DMS 273 (cell line): ENCODE measurements at regions not wholly inside any gene's neighbourhood (a gene's known extent, or its start where the extent isn't known, plus 50 kb on each side); places are given as distances from the start of the nearest gene placed in this dataset.

Source experiments
- DNase-seq: peaks from one replicate; lab custom pipeline; 2025; ENCODE audit not compliant: unreplicated experiment; lab: John Stamatoyannopoulos, UW

DNA sequence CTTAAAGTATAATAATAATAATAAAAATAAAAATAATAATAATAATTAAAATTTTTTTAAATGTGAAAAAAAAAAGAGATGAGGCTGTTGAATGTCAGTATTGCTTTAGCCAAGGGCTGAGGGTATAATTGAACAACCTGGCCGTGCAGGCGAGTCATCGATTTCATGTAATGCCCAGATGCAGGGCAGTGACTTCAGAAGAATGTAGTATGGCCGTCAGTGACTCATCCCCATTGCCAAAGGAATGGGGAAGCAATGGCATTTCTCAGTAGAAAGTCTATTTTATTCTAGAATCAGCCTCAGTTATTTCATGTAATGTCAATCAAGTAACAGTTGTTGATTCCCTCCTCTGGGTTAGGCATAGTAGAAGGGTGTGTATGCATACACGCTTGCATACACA, 516.4 kb downstream of the GLRX3 start:
- DNase-seq: no peak

DNA sequence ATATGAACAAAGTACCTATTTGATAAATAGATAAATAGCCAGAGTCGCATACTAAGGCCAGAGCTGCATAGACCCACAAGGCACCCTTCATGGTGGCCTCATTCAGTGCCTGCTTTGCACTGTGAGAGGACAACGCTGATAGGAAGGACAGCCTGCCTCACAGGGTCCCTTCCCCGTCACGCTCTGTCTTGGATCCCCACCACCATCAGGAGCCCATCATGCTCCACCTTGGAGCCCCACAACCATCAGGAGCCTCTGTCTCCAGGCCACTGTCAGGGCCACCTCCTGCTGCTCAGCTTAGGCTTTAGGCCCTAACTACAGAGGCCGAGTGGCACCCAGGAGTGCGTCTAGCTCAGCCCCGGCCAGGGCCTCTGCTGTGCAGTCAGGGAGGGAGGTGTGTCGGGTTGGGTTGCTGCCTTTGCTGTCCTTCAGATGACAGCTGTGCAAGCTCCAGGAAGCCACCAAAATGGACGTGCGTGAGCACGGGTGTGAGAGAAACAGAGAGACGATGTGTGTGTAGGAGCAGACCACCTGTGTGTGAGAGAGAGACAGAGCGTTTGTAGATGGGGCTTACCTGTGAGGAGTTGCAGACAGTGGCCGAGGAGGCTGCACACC, 516.9 kb downstream of the GLRX3 start:
- no peak for DNase-seq

- no peak for DNase-seq
Observed at GRCh38 chr10:130654726-130655125, 518.5 kb downstream of the GLRX3 start.

DNA sequence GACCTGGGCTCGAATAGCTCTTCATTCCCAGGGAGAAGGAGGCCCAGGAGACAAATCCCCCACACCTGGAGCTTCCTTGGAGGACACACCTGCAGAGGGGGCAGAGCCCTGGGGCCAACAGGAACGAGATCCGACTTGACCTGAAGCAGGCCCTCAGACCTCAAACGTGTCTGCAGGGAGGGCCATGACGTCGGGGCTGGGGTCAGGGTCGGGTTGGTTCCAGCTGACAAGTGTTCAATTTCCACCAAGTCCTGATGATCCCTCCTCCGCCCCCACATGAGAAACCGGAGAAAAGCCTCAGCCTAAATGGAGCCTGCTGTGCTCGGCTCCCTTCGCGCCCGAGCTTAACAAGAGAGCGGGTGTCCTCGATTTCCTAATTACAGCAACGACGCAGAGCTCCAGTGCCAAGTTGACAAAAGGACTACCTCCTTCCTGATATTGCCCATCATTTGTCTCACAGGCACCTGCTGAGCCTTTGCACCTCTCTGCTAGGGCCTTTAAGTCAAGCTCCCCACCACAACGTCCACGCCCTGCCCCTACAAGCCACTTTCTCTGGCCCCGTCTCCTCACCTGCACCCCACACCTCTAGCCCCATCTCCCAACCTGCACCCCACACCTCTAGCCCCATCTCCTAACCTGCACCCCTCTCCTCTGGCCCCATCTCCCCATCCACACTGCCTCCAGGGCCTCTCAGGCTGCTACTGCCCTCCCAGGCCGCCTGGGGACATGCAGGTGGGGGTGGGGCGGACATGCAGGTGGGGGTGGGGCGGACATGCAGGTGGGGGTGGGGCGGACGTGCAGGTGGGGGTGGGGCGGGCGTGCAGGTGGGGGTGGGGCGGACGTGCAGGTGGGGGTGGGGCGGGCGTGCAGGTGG, 519.4 kb downstream of the GLRX3 start:
- DNase-seq: no peak

GRCh38 chr10:130656187-130656575, 520.0 kb downstream of the GLRX3 start:
- no peak for DNase-seq

DNA sequence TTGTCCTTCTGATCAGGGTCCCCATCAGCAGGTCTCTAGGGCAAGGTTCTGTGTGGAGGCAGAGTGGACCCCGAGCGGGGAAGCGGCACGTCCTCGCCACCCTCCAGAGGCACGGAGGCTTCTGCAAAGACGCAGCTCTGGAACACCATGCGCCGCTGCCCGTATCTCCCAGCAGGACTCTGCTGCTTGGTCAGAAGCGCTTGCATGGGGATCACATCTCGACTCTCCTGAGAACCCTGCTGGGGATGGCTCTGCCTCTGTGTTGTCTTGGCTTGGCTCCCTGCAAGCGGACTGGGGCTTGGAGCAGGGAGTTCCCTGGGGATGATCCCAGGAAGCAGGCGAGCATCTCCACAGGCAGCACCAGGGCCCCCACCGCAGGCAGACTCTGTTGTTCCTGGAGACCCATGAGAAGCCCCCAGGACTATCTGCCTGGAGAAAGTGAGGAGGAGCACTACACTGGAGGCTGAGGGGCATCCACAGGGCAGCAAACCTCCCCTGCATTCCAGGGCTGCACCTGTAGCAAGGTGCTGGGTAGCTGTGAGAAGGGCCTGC, 520.5 kb downstream of the GLRX3 start:
- no peak for DNase-seq

DNA sequence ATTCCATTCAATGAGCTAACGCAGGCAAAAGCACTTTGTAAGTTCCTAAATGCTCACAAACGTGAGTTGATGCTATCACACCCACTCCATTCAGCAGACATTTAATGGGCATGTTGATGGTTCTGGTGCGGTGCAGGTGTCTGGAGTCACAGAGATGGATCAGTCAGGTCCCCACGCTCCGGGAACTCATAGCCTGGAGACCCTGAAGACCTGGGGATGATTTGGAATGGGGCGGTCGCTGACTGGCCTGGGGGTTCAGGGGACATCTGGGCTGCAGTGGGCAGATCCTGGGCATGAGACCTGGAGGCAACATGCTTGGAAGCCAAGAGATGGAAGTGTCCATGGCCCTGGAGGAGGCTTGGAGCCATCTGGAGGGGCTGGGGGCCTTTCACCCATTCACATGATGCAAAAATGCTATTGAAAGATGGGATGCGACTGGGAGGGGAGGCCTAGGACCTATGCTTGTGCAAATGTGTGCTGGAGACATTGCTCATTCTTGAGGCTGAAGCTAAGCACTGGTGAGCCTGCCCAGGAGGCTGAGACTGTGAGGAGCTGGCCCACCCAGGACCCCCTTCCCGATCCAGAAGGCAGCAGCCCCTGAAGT, 522.6 kb downstream of the GLRX3 start:
- no peak for DNase-seq

DNA sequence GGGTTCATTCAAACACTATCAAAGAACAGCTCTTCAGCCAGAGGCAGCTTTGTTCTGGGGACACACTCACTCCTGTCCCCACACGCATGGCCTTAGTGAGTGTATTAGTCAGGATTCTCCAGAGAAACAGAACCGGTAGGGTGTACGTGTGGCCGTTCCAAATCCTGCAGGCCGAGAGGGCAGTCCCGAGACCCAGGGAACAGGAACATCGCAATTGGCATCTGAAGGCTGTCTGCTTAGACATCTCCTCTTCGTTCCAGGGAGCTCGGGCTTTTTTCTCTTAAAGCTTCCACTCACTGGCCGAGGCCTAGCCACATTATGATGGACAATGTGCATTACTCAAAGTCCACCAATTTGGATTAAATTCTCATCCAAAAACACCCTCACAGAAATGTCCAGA, 523.3 kb downstream of the GLRX3 start:
- no peak for DNase-seq

DNA sequence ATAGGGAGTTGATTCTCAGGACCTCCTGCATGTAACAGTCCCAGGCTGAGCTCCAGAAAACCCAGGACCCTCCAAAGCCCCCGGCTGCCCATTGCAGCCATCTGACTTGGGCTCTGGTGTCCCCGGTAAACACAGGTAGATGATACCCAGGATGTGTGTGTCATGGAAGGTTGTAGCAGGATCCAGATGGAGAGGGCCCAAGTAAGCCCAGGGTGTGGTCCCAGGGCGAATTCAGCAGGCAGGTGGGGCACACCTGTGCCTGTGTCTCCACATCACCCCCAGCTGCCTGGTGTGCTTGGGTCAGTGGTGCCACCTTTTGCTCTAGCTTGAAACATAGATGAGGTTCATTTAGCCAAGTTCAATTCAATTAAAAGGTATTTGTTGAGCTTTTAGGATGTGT, 524.1 kb downstream of the GLRX3 start:
- DNase-seq: no peak

- DNase-seq: no peak
Observed at GRCh38 chr10:130661419-130661818, 525.2 kb downstream of the GLRX3 start.

DNA sequence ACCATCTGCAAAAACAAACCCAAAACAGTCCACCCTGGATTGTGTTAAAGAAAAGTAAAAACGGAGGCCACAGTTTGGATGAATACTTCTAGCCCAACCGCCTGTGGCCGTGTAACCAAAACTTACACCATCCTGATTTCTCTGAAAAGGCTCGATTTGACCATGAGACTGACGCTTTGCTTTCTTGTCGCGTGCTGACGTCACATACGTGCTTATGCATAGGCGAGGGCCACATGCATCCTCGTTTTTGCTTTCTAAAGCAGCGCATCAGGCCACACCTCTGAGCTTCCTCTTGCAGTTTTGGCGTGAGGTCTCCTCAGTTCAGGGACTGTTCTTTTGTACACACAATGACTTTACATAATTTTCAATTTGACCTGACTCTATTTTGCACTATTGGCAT, 526.6 kb downstream of the GLRX3 start:
- DNase-seq: no peak

DNA sequence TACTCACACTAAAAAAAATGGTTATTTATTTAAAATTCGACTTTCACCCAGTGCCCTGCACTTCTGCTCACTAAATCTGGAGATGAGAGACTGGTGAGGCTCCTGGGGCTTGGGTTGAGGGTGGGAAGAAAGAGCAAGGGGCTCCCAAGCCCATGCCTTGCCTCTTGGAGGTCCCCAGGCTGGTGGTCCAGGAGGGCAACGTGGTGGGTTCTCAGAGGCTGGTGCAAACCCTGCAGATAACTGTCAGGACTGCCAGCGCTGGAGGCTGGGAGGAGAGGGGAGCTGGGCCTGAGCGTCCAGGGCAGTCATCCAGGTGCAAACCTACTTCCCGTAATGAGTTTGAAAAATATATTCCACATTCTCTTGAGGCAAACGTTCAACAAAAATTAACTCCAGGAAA, 528.3 kb downstream of the GLRX3 start:
- DNase-seq: no peak

GRCh38 chr10:130666215-130666614, 530.0 kb downstream of the GLRX3 start:
- DNase-seq: no peak

DNA sequence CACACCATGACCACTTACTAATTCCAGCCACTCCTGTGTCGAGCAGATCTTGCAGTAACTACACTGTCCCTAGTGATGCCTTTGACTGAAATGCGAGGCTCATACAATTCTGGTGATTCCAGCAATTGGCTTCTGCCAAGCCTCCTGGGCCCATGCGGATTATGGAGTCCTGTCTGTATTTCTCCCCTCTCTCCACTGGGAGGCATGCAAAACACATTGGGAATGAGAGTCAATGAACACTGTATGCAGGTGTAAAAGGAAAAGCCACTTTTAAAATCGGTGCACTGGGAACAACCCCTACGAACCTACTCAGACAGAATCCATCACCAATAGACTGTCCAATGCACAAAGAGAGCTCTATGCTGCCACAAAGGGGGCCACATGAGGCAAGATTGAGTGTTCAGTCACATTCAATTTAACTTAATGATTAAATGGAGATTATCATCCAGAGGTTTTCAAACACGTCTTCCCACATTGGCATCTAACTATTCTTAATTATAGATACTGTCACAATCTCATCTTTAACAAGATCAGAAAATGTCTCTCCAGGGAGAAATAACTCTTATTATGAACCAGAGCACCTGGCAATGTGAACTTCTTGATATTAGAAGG, 550.6 kb downstream of the GLRX3 start:
- DNase-seq: peak; percentile 51

GRCh38 chr10:130687566-130687965, 551.4 kb downstream of the GLRX3 start:
- no peak for DNase-seq

GRCh38 chr10:130689743-130690626, 553.8 kb downstream of the GLRX3 start:
- no peak for DNase-seq

- no peak for DNase-seq
Observed at GRCh38 chr10:130691776-130692175, 555.6 kb downstream of the GLRX3 start.

- no peak for DNase-seq
Observed at GRCh38 chr10:130696870-130697269, 560.7 kb downstream of the GLRX3 start.

- DNase-seq: no peak
Observed at GRCh38 chr10:130707389-130707979, 571.3 kb downstream of the GLRX3 start.

- DNase-seq: no peak
Observed at GRCh38 chr10:130708465-130709070, 572.4 kb downstream of the GLRX3 start.
